HEK293 (cell line): ENCODE measurements at regions not wholly inside any gene's neighbourhood (a gene's known extent, or its start where the extent isn't known, plus 50 kb on each side); places are given as distances from the start of the nearest gene placed in this dataset.

Experiments used
- CTCF ChIP-seq: fragments of 450-650 bp; formaldehyde crosslinking; IDR thresholded peaks from 2 replicates; pipeline ENCODE4 v1.5.1; 2016; ENCODE audit warnings: missing biosample characterization, missing genetic modification characterization
- ZNF138 ChIP-seq: fragments of 450-650 bp; formaldehyde crosslinking; IDR thresholded peaks from 2 replicates; pipeline ENCODE4 v1.5.1; 2016; ENCODE audit warnings: missing biosample characterization, missing genetic modification characterization, borderline replicate concordance

GRCh38 chr6:145531822-145532221 lies 203.5 kb downstream of the EPM2A start:
- TF ChIP-seq CTCF: no peak
- no peak for TF ChIP-seq ZNF138
